Left lung (tissue), 4 donors: ENCODE measurements at regions not wholly inside any gene's neighbourhood (a gene's known extent, or its start where the extent isn't known, plus 50 kb on each side); places are given as distances from the start of the nearest gene placed in this dataset.

Experiments
- ATAC-seq: fragments of 200-7000 bp; cut with Tn5 transposase; one replicate; pipeline ENCODE4 v1.9.1; 2020; ENCODE audit warnings: moderate library complexity
- DNase-seq, 4 donors: peaks; one replicate each; pipeline ENCODE4 v3.0.0-alpha.2; 2013 to 2020
- H3K27ac ChIP-seq, 2 donors: fragments of 200-600 bp; sonication (generic) in 1 of 2; one replicate each; pipeline versions ENCODE4 v1.5.0 to v1.8.0; 2020 to 2021
- H3K27me3 ChIP-seq, 2 donors: fragments of 200-600 bp; sonication (generic) in 1 of 2; one replicate each; pipeline versions ENCODE4 v1.5.0 to v1.8.0; 2020 to 2021
- H3K36me3 ChIP-seq, 2 donors: fragments of 200-600 bp; sonication (generic) in 1 of 2; one replicate each; pipeline versions ENCODE4 v1.5.0 to v1.8.0; 2020 to 2021
- H3K4me1 ChIP-seq, 2 donors: fragments of 200-600 bp; one replicate each; pipeline ENCODE4 v1.8.0; 2021
- H3K4me3 ChIP-seq, 2 donors: fragments of 200-600 bp; sonication (generic) in 1 of 2; one replicate each; pipeline versions ENCODE4 v1.5.0 to v1.8.0; 2020 to 2021; ENCODE audit warnings: mild to moderate bottlenecking in 1 of 2
- H3K9me3 ChIP-seq, 2 donors: fragments of 200-600 bp; sonication (generic) in 1 of 2; one replicate each; pipeline versions ENCODE4 v1.5.0 to v1.8.0; 2020 to 2021
- intact Hi-C, 2 donors: fragments of 100-400 bp; cut with DNase I; formaldehyde crosslinking; loops; one replicate each; pipeline versions ENCODE4 v1.11.2 to v1.14.2; 2022
- TF ChIP-seq, protein P1 (sequence below), 2 donors: fragments of 200-600 bp; sonication (generic) in 1 of 2; IDR thresholded peaks; one replicate each; pipeline versions ENCODE4 v1.5.0 to v1.8.0; 2021; ENCODE audit warnings: antibody characterized with exemption in 2 of 2
- donor health status: DM: no; HTN: yes; CAD: no.
- donor health status: DM: no; HTN: no; CAD: no.

DNA sequence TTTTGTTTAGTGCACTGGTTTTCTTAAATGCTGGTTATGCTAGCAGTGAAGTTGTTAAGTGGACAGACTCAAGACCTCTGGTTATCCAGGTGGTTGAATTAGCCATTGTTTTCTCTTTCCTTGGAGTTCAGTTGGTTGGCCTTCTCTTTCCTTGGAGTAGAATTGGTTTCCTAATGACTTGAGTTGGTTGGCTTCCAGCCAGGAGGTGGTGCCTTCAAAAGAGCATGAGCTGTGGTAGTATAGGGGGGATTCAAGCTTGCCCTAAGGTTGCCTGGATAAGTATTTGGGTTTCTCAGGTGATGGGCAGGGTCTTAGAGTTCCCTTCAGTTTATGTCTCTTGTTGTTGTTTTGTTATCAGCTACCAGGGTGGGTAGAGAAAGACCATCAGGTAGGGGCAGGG lies 92.5 kb downstream of the ATP23 start:
- ATAC-seq = no peak
- TF ChIP-seq, protein P1, sequence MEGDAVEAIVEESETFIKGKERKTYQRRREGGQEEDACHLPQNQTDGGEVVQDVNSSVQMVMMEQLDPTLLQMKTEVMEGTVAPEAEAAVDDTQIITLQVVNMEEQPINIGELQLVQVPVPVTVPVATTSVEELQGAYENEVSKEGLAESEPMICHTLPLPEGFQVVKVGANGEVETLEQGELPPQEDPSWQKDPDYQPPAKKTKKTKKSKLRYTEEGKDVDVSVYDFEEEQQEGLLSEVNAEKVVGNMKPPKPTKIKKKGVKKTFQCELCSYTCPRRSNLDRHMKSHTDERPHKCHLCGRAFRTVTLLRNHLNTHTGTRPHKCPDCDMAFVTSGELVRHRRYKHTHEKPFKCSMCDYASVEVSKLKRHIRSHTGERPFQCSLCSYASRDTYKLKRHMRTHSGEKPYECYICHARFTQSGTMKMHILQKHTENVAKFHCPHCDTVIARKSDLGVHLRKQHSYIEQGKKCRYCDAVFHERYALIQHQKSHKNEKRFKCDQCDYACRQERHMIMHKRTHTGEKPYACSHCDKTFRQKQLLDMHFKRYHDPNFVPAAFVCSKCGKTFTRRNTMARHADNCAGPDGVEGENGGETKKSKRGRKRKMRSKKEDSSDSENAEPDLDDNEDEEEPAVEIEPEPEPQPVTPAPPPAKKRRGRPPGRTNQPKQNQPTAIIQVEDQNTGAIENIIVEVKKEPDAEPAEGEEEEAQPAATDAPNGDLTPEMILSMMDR (IDR thresholded peaks at IDR 0.05) = no peak
- peaks cover 0 to 52% of the 10 kb centered on the region in 2 donors for H3K9me3 ChIP-seq
- H3K4me1 ChIP-seq = no peaks in the 10 kb centered on the region
- H3K36me3 ChIP-seq = no peaks in the 10 kb centered on the region
- no peak overlapping the region for H3K27ac ChIP-seq
- H3K27me3 ChIP-seq = no peaks in the 10 kb centered on the region
- DNase-seq = no peak
- H3K4me3 ChIP-seq = no peak overlapping the region
- intact Hi-C loops = no loop called here

DNA sequence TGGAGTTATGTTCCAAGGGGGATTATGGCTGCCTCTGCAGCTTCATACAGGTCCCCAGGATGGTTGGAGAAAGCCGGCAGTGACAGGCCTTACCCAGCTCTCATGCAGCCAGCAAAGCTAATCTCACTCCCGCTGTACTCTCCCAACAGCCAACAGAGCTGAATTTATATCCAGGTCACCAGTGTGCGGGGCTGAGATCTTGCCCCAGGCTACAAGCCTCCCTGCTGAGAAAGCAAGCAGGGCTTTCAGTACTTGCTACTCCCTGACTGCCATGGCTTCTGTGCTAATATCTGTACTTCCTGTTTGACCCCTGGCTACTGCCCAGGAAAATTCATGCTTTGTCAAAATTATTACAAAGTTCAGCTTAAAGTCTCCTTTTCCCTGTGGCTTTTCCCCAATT lies 92.9 kb downstream of the ATP23 start:
- intact Hi-C loops = no loop called here
- no peak overlapping the region for H3K4me3 ChIP-seq
- H3K36me3 ChIP-seq = no peaks in the 10 kb centered on the region
- H3K27me3 ChIP-seq = no peaks in the 10 kb centered on the region
- ATAC-seq = no peak
- TF ChIP-seq, protein P1 (IDR thresholded peaks at IDR 0.05) = no peak
- peaks cover 0 to 56% of the 10 kb centered on the region in 2 donors for H3K9me3 ChIP-seq
- no peak for DNase-seq
- no peaks in the 10 kb centered on the region for H3K4me1 ChIP-seq
- no peak overlapping the region for H3K27ac ChIP-seq

DNA sequence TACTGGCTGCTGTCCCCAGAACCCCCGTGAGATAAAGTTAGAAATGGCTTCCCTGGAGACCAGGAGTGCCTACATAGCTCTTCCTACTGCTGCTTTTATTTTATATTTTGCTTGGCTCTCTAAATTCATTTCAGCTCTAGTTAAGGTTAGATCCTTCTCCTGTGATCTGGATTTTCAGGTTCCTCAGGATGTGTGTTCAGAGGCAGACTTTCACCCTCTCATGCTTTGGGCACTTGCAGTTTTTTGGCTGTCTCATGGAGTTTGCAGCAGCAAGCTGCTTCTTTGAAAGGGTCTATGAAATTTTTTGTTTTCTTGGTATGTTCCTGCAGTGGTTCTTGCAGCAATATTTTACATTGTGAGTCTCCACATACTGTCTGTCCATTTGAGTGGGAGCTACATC lies 93.3 kb downstream of the ATP23 start:
- TF ChIP-seq, protein P1 (IDR thresholded peaks at IDR 0.05) = no peak
- DNase-seq = no peak
- no peak overlapping the region for H3K4me3 ChIP-seq
- no peaks in the 10 kb centered on the region for H3K36me3 ChIP-seq
- no peak overlapping the region for H3K27ac ChIP-seq
- H3K9me3 ChIP-seq = peaks cover 0 to 59% of the 10 kb centered on the region in 2 donors
- H3K4me1 ChIP-seq = no peaks in the 10 kb centered on the region
- intact Hi-C loops = no loop called here
- H3K27me3 ChIP-seq = no peaks in the 10 kb centered on the region
- no peak for ATAC-seq

DNA sequence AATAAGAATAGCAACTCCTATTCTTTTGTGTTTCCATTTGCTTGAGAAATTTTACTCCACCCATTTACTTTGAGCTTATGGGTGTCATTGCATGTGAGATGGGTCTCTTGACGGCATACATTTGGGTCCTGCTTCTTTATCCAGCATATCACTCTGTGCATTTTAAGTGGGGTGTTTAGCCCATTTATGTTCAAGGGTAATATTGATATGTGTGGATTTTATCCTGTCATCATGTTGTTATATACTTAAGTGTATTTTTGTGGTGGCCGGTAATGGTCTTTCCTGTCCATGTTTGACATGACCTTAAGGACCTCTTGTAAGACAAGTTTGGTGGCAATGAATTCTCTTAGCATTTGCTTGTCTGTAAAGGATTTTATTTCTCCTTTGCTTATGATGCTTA lies 100.1 kb downstream of the ATP23 start:
- ATAC-seq (no peak), DNase-seq (no peak)

DNA sequence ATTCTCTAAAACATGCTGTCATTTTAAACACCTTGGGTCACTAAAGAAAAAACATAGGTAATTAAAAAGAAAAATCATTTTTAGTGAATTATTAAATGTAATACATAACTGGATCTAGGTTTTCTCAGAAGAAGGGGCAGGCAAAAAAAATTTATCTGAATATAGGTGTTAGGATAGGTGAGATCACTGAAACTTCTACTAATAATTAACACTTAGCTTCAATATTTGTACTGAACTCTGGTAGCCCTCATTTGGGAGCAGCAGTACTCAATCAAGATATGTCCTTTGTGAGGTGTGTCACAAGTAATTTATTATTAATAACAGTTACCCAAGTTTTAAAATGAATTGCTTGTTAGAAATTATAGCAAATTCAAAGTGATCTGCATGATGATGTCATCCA lies 103.6 kb downstream of the ATP23 start:
- ATAC-seq = no peak

More for the DNA sequence above, 100.1 kb downstream of the ATP23 start:
- Histone ChIP-seq H3K9me3 (peaks cover 0 to 25% of the 10 kb centered on the region in 2 donors), H3K27ac (no peak overlapping the region), H3K4me3 (no peak overlapping the region), H3K27me3 (no peaks in the 10 kb centered on the region), H3K4me1 (no peaks in the 10 kb centered on the region), H3K36me3 (no peaks in the 10 kb centered on the region)
- TF ChIP-seq, protein P1 (IDR thresholded peaks at IDR 0.05) = no peak
- intact Hi-C loops = no loop called here

More for the DNA sequence above, 103.6 kb downstream of the ATP23 start:
- TF ChIP-seq, protein P1 (IDR thresholded peaks at IDR 0.05) = no peak
- Histone ChIP-seq H3K36me3 (no peaks in the 10 kb centered on the region), H3K27me3 (no peaks in the 10 kb centered on the region), H3K9me3 (peaks cover 0 to 3% of the 10 kb centered on the region in 2 donors), H3K4me1 (no peaks in the 10 kb centered on the region), H3K4me3 (no peak overlapping the region), H3K27ac (no peak overlapping the region)
- intact Hi-C loops = no loop called here
- no peak for DNase-seq
